ENCODE measurements at regions not wholly inside any gene's neighbourhood (a gene's known extent, or its start where the extent isn't known, plus 50 kb on each side); places are given as distances from the start of the nearest gene placed in this dataset.

DNA sequence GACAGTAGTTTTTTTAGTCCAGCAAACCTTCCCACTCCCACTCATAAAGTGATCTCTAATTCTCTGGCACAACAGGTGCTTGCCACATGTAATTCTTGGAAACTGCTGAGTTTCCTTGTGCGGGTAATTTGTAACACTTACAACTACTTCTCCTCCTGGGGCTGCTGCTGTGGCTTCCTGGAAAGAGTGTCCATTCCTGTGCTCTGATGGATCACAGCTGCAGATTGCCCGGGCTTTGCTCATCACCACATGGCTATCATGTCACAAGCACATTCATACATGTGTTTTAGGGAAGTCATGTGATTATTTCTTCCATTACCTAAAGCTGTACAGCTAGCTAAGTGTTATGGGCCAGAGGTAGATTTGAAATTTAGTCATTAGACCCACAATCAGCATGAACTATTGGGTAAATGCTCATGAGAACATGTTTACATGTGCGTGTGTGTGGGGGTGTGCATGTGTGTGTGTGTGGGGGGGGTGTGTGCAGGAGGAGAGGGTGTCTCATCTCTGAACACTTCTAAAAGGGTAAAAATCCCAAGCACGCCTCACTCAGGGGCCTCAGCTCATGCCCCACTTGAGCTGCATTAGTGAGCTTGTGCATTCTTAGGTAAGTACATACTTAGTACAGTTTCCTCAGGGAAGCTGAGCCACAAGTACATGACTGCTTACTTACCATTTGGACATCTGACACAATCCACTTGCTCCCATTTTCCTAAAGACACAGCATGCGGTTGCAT lies 118.1 kb upstream of the CCDC112 start:
- TF ChIP-seq, protein P1, sequence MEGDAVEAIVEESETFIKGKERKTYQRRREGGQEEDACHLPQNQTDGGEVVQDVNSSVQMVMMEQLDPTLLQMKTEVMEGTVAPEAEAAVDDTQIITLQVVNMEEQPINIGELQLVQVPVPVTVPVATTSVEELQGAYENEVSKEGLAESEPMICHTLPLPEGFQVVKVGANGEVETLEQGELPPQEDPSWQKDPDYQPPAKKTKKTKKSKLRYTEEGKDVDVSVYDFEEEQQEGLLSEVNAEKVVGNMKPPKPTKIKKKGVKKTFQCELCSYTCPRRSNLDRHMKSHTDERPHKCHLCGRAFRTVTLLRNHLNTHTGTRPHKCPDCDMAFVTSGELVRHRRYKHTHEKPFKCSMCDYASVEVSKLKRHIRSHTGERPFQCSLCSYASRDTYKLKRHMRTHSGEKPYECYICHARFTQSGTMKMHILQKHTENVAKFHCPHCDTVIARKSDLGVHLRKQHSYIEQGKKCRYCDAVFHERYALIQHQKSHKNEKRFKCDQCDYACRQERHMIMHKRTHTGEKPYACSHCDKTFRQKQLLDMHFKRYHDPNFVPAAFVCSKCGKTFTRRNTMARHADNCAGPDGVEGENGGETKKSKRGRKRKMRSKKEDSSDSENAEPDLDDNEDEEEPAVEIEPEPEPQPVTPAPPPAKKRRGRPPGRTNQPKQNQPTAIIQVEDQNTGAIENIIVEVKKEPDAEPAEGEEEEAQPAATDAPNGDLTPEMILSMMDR (IDR thresholded peaks at IDR 0.05 in 4 of 5, conservative IDR thresholded peaks at IDR 0.05 in 1 of 5) = no peak
- no peak for TF ChIP-seq POLR2A (IDR thresholded peaks at IDR 0.05)
